ENCODE measurements at regions not wholly inside any gene's neighbourhood (a gene's known extent, or its start where the extent isn't known, plus 50 kb on each side); places are given as distances from the start of the nearest gene placed in this dataset.

GRCh38 chr4:176883681-176884418, 91.1 kb upstream of the VEGFC start:
- Mint-ChIP-seq H3K27me3 (ENCODE audit: low read depth) (no peaks in the 10 kb centered on the region), H3K4me1 (no peaks in the 10 kb centered on the region)

DNA sequence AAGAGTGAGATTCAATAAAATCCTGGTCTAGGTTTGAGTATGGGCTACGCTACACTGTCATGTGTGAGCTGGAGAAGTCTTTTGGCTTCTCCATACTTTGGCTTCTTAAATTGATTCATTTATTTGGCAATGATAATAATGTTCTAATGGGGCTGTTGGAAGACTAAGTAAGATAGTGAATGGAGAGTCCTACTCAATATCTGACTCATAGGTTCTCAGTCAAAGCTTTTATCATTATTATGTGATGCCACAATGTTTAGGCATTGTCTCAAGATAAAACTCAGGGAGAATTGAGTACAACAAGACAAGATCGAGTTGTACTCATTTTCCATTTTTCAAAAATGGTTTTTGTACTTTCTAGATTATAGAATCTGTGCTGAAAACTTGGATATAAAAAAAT, 92.5 kb upstream of the VEGFC start:
- Mint-ChIP-seq H3K4me1 (no peaks in the 10 kb centered on the region), H3K27ac (ENCODE audit: unreplicated experiment) (no peak overlapping the region), H3K4me3 (no peak overlapping the region), H3K9me3 (no peaks in the 10 kb centered on the region), H3K36me3 (ENCODE audit: low read depth) (no peaks in the 10 kb centered on the region), H3K27me3 (ENCODE audit: low read depth) (no peaks in the 10 kb centered on the region)
- DNase-seq (ENCODE audit: low read depth, low spot score): no peak
- no peak for TF ChIP-seq CTCF (conservative IDR thresholded peaks at IDR 0.05)

More at GRCh38 chr4:176883681-176884418, 91.1 kb upstream of the VEGFC start:
- Mint-ChIP-seq H3K4me3 (no peak overlapping the region), H3K36me3 (ENCODE audit: low read depth) (no peaks in the 10 kb centered on the region), H3K27ac (ENCODE audit: unreplicated experiment) (no peak overlapping the region), H3K9me3 (no peaks in the 10 kb centered on the region)
- no peak for DNase-seq (ENCODE audit: low read depth, low spot score)
- TF ChIP-seq CTCF (conservative IDR thresholded peaks at IDR 0.05): no peak

- no peaks in the 10 kb centered on the region for H3K36me3 Mint-ChIP-seq (ENCODE audit: low read depth)
- no peaks in the 10 kb centered on the region for H3K4me1 Mint-ChIP-seq
- no peak overlapping the region for H3K4me3 Mint-ChIP-seq
- no peaks in the 10 kb centered on the region for H3K27me3 Mint-ChIP-seq (ENCODE audit: low read depth)
- DNase-seq (ENCODE audit: low read depth, low spot score): no peak
- no peak overlapping the region for H3K27ac Mint-ChIP-seq (ENCODE audit: unreplicated experiment)
- H3K9me3 Mint-ChIP-seq: no peaks in the 10 kb centered on the region
- TF ChIP-seq CTCF (conservative IDR thresholded peaks at IDR 0.05): no peak
These were observed 93.4 kb upstream of the VEGFC start for GRCh38 chr4:176886135-176886534.

GRCh38 chr4:176889776-176890175, 97.1 kb upstream of the VEGFC start:
- DNase-seq (ENCODE audit: low read depth, low spot score): no peak
- TF ChIP-seq CTCF (conservative IDR thresholded peaks at IDR 0.05): no peak
- Mint-ChIP-seq H3K27ac (ENCODE audit: unreplicated experiment) (no peak overlapping the region), H3K4me3 (no peak overlapping the region), H3K36me3 (ENCODE audit: low read depth) (no peaks in the 10 kb centered on the region), H3K4me1 (peaks cover 8% of the 10 kb centered on the region), H3K27me3 (ENCODE audit: low read depth) (no peaks in the 10 kb centered on the region), H3K9me3 (no peaks in the 10 kb centered on the region)

- no peak for TF ChIP-seq CTCF (conservative IDR thresholded peaks at IDR 0.05)
- H3K27ac Mint-ChIP-seq (ENCODE audit: unreplicated experiment): no peak overlapping the region
- no peak overlapping the region for H3K4me3 Mint-ChIP-seq
These were observed 101.8 kb upstream of the VEGFC start for GRCh38 chr4:176894498-176894897.

More at GRCh38 chr4:176894498-176894897, 101.8 kb upstream of the VEGFC start:
- no peaks in the 10 kb centered on the region for H3K36me3 Mint-ChIP-seq (ENCODE audit: low read depth)
- no peak for DNase-seq (ENCODE audit: low read depth, low spot score)
- no peaks in the 10 kb centered on the region for H3K27me3 Mint-ChIP-seq (ENCODE audit: low read depth)
- no peaks in the 10 kb centered on the region for H3K9me3 Mint-ChIP-seq
- peaks cover 27% of the 10 kb centered on the region for H3K4me1 Mint-ChIP-seq
